IPS-11a (cell line): ENCODE measurements at regions not wholly inside any gene's neighbourhood (a gene's known extent, or its start where the extent isn't known, plus 50 kb on each side); places are given as distances from the start of the nearest gene placed in this dataset.

Experiments
- H3K4me3 ChIP-seq: one replicate; pipeline ENCODE4 v1.5.1; 2013; ENCODE audit warnings: low read depth, low read length, control low read depth

- H3K4me3 ChIP-seq, result no peak overlapping the region
Observed at GRCh38 chr10:78849731-78850130, 219.0 kb upstream of the ZMIZ1 start.

GRCh38 chr10:78850644-78851435, 217.9 kb upstream of the ZMIZ1 start:
- H3K4me3 ChIP-seq, result no peak overlapping the region

GRCh38 chr10:78851647-78852046, 217.1 kb upstream of the ZMIZ1 start:
- no peak overlapping the region for H3K4me3 ChIP-seq

- no peak overlapping the region for H3K4me3 ChIP-seq
Observed at GRCh38 chr10:78852466-78853240, 216.1 kb upstream of the ZMIZ1 start.

- H3K4me3 ChIP-seq, result no peak overlapping the region
Observed at GRCh38 chr10:78853864-78854263, 214.9 kb upstream of the ZMIZ1 start.

- no peak overlapping the region for H3K4me3 ChIP-seq
Observed at GRCh38 chr10:78856421-78856820, 212.3 kb upstream of the ZMIZ1 start.

- no peak overlapping the region for H3K4me3 ChIP-seq
Observed at GRCh38 chr10:78857193-78857592, 211.6 kb upstream of the ZMIZ1 start.

- H3K4me3 ChIP-seq, result no peak overlapping the region
Observed at GRCh38 chr10:78859266-78859665, 209.5 kb upstream of the ZMIZ1 start.

- H3K4me3 ChIP-seq, result no peak overlapping the region
Observed at GRCh38 chr10:78859769-78860168, 209.0 kb upstream of the ZMIZ1 start.

GRCh38 chr10:78860260-78860914, 208.4 kb upstream of the ZMIZ1 start:
- no peak overlapping the region for H3K4me3 ChIP-seq

- no peak overlapping the region for H3K4me3 ChIP-seq
Observed at GRCh38 chr10:78861529-78862327, 207.0 kb upstream of the ZMIZ1 start.

GRCh38 chr10:78862328-78862640, 206.5 kb upstream of the ZMIZ1 start:
- no peak overlapping the region for H3K4me3 ChIP-seq

GRCh38 chr10:78863140-78863905, 205.4 kb upstream of the ZMIZ1 start:
- H3K4me3 ChIP-seq, result no peak overlapping the region

GRCh38 chr10:78863906-78864239, 204.9 kb upstream of the ZMIZ1 start:
- no peak overlapping the region for H3K4me3 ChIP-seq

GRCh38 chr10:78864761-78865537, 203.8 kb upstream of the ZMIZ1 start:
- H3K4me3 ChIP-seq, result no peak overlapping the region

GRCh38 chr10:78865538-78865875, 203.3 kb upstream of the ZMIZ1 start:
- no peak overlapping the region for H3K4me3 ChIP-seq

- no peak overlapping the region for H3K4me3 ChIP-seq
Observed at GRCh38 chr10:78865931-78866717, 202.6 kb upstream of the ZMIZ1 start.

GRCh38 chr10:78866731-78867554, 201.8 kb upstream of the ZMIZ1 start:
- H3K4me3 ChIP-seq, result no peak overlapping the region
